ENCODE measurements at regions not wholly inside any gene's neighbourhood (a gene's known extent, or its start where the extent isn't known, plus 50 kb on each side); places are given as distances from the start of the nearest gene placed in this dataset.

DNA sequence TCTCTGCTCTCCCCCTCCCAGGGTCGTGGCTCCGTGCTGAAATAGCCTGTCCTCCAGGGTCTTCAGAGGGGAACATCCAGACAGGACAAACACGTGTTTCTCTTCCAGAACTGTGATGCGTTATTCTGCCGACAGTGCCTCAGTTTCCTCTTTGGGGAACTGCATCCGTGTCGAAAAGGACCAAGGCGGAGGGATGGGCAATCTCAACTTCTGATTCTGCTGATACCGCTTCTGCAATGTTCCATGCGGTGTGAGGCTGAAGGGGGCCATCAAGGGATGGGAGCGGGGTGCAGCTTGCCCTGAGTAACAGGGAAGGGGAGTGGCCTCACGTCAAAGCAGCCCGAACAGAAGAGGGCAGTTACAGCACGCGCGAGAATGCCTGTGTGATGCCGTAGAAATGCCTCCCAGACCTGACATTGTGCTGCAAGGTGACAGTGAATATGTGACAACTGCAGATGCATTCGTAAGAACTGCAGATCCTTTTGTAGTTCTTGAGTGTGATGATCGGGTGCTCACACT lies 275.7 kb downstream of the SHQ1 start:
- Histone ChIP-seq H3K4me3 (no peak overlapping the region), H3K27me3 (no peaks in the 10 kb centered on the region), H3K9me3 (no peaks in the 10 kb centered on the region), H3K4me1 (peaks cover 0 to 7% (median 5%) of the 10 kb centered on the region in 4 donors), H3K36me3 (no peaks in the 10 kb centered on the region), H3K27ac (no peak overlapping the region)
- in situ Hi-C loops (cut with MboI; ENCODE audit: low pct_ligation_motif_present in 1 of 4, low pct_unique_long_range_greater_than_20kb in 1 of 4, low sequenced_read_pairs in 3 of 4) (no loop called here), intact Hi-C loops (cut with DNase I; ENCODE audit: low total_unique reads) (no loop called here)
- WGBS, 2 donors (ENCODE audit: low coverage in 1 of 2) = 83 to 92% methylated on average over 2 to 19 of the region's 19 CpGs
- DNase-seq = no peak
- TF ChIP-seq POLR2A (IDR thresholded peaks at IDR 0.05) (no peak), EP300 (IDR thresholded peaks at IDR 0.05; ENCODE audit: low read depth) (no peak)

DNA sequence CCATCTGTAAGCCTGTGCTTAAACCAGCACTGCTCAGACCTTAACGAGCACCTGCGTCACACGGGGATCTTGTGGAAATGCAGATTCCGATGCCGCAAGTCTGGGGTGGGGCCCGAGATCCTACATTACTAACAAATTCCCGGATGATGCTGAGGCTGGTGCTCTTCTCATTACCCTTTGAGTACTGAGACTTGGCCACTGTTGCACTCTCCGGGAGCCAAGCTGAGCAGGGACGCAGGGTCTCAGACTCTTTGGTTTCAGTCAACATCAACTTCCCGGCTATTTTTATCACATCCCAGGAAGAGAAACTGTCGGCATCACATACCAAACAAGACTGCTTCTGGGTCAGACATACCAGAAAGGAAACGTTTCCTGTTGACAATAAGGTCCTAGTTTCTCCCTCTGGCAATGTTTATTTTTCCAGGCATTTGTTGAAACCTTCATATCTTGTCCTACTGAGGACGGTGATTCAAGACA lies 276.6 kb downstream of the SHQ1 start:
- no peak overlapping the region for H3K27ac ChIP-seq
- 80 to 82% methylated on average over 11 to 13 of the region's 13 CpGs for WGBS, 2 donors (ENCODE audit: low coverage in 1 of 2)
- intact Hi-C loops (cut with DNase I; ENCODE audit: low total_unique reads) = no loop called here
- H3K36me3 ChIP-seq = no peaks in the 10 kb centered on the region
- DNase-seq = no peak
- TF ChIP-seq POLR2AphosphoS5 (IDR thresholded peaks at IDR 0.05) (no peak), POLR2A (IDR thresholded peaks at IDR 0.05) (no peak), EP300 (IDR thresholded peaks at IDR 0.05; ENCODE audit: low read depth) (no peak)
- TF ChIP-seq, protein P1, sequence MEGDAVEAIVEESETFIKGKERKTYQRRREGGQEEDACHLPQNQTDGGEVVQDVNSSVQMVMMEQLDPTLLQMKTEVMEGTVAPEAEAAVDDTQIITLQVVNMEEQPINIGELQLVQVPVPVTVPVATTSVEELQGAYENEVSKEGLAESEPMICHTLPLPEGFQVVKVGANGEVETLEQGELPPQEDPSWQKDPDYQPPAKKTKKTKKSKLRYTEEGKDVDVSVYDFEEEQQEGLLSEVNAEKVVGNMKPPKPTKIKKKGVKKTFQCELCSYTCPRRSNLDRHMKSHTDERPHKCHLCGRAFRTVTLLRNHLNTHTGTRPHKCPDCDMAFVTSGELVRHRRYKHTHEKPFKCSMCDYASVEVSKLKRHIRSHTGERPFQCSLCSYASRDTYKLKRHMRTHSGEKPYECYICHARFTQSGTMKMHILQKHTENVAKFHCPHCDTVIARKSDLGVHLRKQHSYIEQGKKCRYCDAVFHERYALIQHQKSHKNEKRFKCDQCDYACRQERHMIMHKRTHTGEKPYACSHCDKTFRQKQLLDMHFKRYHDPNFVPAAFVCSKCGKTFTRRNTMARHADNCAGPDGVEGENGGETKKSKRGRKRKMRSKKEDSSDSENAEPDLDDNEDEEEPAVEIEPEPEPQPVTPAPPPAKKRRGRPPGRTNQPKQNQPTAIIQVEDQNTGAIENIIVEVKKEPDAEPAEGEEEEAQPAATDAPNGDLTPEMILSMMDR (IDR thresholded peaks at IDR 0.05) = no peak
- in situ Hi-C loops (cut with MboI; ENCODE audit: low pct_ligation_motif_present in 1 of 4, low pct_unique_long_range_greater_than_20kb in 1 of 4, low sequenced_read_pairs in 3 of 4) = no loop called here
- no peaks in the 10 kb centered on the region for H3K9me3 ChIP-seq
- H3K4me1 ChIP-seq = peaks cover 0 to 7% (median 5%) of the 10 kb centered on the region in 4 donors
- H3K27me3 ChIP-seq = no peaks in the 10 kb centered on the region
- no peak overlapping the region for H3K4me3 ChIP-seq

DNA sequence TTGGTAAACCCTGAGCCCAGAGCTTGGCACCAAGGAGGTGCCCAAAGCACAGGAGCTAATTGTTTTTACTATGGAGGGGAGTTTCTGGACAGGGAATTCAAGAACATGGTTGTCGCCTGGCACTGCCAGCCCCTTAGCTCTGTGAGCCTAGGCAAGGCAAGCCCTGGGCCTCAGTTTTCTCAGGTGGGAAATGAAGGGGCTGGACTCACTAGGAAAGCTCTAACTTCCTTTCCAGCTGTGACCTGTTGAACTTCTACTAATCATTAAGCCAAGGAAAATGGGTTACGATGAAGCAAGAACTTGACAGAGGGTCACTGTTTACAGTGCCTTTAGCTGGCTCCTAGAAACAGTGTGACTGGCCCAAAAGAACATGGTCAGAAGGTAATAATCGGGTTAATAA lies 277.2 kb downstream of the SHQ1 start:
- Histone ChIP-seq H3K27ac (no peak overlapping the region), H3K9me3 (no peaks in the 10 kb centered on the region), H3K4me1 (peaks cover 0 to 7% (median 5%) of the 10 kb centered on the region in 4 donors), H3K36me3 (no peaks in the 10 kb centered on the region), H3K4me3 (no peak overlapping the region), H3K27me3 (no peaks in the 10 kb centered on the region)
- intact Hi-C loops (cut with DNase I; ENCODE audit: low total_unique reads) = no loop called here
- in situ Hi-C loops (cut with MboI; ENCODE audit: low pct_ligation_motif_present in 1 of 4, low pct_unique_long_range_greater_than_20kb in 1 of 4, low sequenced_read_pairs in 3 of 4) = no loop called here
- no peak for DNase-seq
- TF ChIP-seq, protein P1 (IDR thresholded peaks at IDR 0.05) = no peak
- no peak for TF ChIP-seq POLR2AphosphoS5 (IDR thresholded peaks at IDR 0.05)
- TF ChIP-seq POLR2A (IDR thresholded peaks at IDR 0.05) = no peak
- no peak for TF ChIP-seq EP300 (IDR thresholded peaks at IDR 0.05; ENCODE audit: low read depth)
- 83% methylated on average over 2 to 3 of the region's 3 CpGs for WGBS, 2 donors (ENCODE audit: low coverage in 1 of 2)

DNA sequence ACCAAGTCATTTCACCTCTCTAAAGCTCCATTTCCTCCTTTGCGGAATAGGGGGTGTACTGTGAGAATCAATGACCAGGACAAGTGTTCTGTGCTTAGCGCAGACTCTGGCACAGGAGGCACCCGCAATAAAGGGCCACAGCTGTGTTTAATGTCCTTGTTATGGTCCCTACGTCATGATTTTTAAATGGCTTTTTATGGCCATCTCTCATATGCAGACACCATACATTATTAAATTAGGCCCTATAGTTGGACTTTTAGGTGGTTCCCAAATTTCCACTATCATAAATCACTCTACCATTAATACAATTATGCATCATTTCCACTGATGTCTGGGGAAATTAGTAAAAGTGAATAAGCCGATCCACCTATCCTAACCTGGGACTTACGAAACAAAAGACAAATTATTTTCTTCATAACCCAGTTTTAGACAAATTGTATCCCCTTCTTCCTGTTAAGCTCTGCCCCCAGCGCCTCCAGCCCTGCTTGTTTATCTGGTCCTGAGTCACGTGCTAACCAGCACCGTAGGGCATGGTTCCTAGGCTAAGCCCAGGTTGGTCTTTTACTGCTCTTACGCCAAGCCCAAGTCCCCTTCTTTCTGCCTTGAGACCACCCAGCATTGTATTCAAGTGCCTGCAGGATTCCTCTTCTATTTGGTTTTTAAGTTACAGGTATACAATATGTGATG lies 278.3 kb downstream of the SHQ1 start:
- TF ChIP-seq EP300 (IDR thresholded peaks at IDR 0.05; ENCODE audit: low read depth) (no peak), POLR2AphosphoS5 (IDR thresholded peaks at IDR 0.05) (no peak), POLR2A (IDR thresholded peaks at IDR 0.05) (no peak)
- TF ChIP-seq, protein P1 (IDR thresholded peaks at IDR 0.05) = no peak
- no peak for DNase-seq
- no peaks in the 10 kb centered on the region for H3K27me3 ChIP-seq
- intact Hi-C loops (cut with DNase I; ENCODE audit: low total_unique reads) = no loop called here
- H3K9me3 ChIP-seq = no peaks in the 10 kb centered on the region
- H3K36me3 ChIP-seq = no peaks in the 10 kb centered on the region
- H3K4me3 ChIP-seq = no peak overlapping the region
- peaks cover 0 to 7% (median 5%) of the 10 kb centered on the region in 4 donors for H3K4me1 ChIP-seq
- in situ Hi-C loops (cut with MboI; ENCODE audit: low pct_ligation_motif_present in 1 of 4, low pct_unique_long_range_greater_than_20kb in 1 of 4, low sequenced_read_pairs in 3 of 4) = no loop called here
- H3K27ac ChIP-seq = no peak overlapping the region
- 74 to 76% methylated on average over 7 to 10 of the region's 10 CpGs for WGBS, 2 donors (ENCODE audit: low coverage in 1 of 2)

All from transverse colon (tissue), 4 donors.